LNCAP (cell line): ENCODE measurements at regions not wholly inside any gene's neighbourhood (a gene's known extent, or its start where the extent isn't known, plus 50 kb on each side); places are given as distances from the start of the nearest gene placed in this dataset.

Experiments
- CTCF ChIP-seq: fragments of 450-650 bp; IDR thresholded peaks from 2 replicates; pipeline ENCODE4 v1.5.1; 2017; ENCODE audit warnings: mild to moderate bottlenecking

- TF ChIP-seq CTCF, result no peak
These were observed 157.1 kb upstream of the CCDC150 start for GRCh38 chr2:196482119-196483065.

GRCh38 chr2:196486146-196486545 is 153.4 kb upstream of the CCDC150 start:
- TF ChIP-seq CTCF, result no peak

- no peak for TF ChIP-seq CTCF
These were observed 152.1 kb upstream of the CCDC150 start for GRCh38 chr2:196487417-196487816.

- no peak for TF ChIP-seq CTCF
These were observed 150.1 kb upstream of the CCDC150 start for GRCh38 chr2:196489371-196489770.

- TF ChIP-seq CTCF, result no peak
These were observed 146.6 kb upstream of the CCDC150 start for GRCh38 chr2:196492946-196493345.

GRCh38 chr2:196498962-196499361 is 140.6 kb upstream of the CCDC150 start:
- TF ChIP-seq CTCF, result no peak

- no peak for TF ChIP-seq CTCF
These were observed 139.8 kb upstream of the CCDC150 start for GRCh38 chr2:196499686-196500085.
